GM21360 (cell line): ENCODE measurements at regions not wholly inside any gene's neighbourhood (a gene's known extent, or its start where the extent isn't known, plus 50 kb on each side); places are given as distances from the start of the nearest gene placed in this dataset.

Experiments
- ATAC-seq: cut with Tn5 transposase; IDR thresholded peaks from one replicate; pipeline ENCODE4 v1.9.1; 2021; ENCODE audit warnings: mild to moderate bottlenecking, moderate library complexity; ENCODE audit not compliant: unreplicated experiment

- no peak for ATAC-seq
These were observed 196.5 kb upstream of the PIK3C3 start for GRCh38 chr18:41758534-41758933.

- no peak for ATAC-seq
These were observed 198.9 kb upstream of the PIK3C3 start for GRCh38 chr18:41756141-41756540.

GRCh38 chr18:41754332-41754731, 200.7 kb upstream of the PIK3C3 start:
- ATAC-seq = no peak

DNA sequence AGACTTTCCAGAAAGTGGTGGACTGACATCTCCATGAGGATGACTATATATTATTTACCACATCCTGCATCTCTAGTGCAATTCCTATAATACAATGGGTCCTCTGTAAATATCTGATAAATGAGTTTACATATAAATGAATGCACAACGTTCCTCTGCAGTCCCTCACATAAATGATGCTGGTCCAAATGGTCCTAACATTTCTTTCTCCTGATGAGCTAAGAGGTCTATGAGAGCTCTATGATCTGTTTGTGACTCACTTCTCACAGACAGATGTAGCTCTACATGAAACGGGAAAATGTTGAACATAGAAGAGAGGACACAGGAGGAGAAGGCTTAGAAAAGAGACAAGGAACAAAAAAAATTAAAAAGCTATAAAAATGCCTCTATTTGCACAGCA, 201.2 kb upstream of the PIK3C3 start:
- no peak for ATAC-seq

DNA sequence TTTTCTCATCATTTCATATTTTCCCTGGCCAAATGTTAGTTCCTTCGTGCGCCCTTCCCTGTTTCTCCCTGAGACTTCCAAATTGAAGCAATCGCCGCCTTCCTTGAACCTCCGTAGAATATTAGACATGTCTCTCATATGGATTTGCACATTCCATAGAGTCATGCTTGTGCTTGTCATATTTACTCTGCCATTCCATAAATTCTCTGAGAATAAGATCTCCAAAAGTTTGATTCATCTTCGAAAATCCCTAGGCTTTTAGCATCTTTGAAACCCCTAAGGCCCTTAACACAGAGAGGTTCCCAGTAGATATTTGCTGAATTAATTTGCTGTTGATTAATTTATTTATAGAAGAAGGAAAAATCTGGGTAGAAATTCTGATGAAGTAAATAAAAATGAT, 202.2 kb upstream of the PIK3C3 start:
- ATAC-seq = no peak

- no peak for ATAC-seq
These were observed 203.4 kb upstream of the PIK3C3 start for GRCh38 chr18:41751652-41752051.

GRCh38 chr18:41751161-41751560, 203.9 kb upstream of the PIK3C3 start:
- ATAC-seq = no peak

DNA sequence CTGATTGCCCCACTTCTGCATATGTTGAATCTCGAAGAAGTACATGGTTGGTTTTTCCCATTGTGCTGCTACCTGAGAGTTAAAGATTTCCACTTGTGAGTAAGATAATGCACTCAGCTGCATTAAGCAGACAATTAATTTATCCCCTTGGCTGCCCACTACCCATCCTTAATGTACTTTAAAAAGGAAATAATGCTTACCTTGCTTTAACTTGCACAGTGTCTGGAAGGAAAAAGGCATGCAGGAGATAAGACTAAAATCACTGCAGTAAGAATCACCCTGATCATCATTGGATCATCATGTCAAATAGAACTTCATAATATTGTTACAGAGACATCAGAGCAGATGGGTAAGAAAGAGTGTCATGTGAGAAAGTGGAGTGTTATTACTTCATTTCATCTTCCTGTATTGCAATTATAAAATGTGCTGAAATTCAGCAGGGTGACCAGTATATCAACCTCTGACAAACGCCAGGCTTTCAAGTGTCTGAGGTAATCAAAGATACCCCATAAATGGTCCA, 207.3 kb upstream of the PIK3C3 start:
- ATAC-seq = no peak

- ATAC-seq = peak; percentile 73
These were observed 209.6 kb upstream of the PIK3C3 start for GRCh38 chr18:41745166-41746049.

DNA sequence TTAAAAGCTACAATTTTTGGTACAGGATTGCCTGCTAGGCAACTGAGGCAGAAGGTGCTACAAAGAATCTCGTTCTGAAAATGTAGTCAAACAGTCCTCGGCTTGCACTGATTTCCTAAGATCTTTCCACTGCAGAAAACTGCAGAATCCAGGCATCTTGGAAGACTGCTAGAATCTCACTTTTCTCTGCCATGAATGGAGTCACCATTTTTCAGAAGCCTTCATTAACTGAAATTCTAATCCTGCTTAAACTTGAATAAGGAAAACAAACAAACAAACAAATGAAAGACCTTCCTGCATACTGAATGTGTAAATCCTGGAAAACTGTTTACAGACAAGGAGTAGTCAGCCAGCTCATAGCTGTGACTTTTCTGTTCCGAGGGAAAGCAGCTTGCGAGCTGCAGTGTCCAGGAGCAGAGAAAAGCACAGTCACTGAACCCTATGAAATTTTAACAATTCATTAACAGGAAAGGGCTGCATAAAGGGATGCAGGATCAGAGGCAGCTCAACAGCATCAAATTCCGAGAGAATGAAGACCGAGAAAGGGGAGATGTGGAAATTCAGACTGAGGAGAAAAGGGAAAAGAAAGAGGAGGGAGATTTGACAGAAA, 210.5 kb upstream of the PIK3C3 start:
- ATAC-seq = no peak

- ATAC-seq = no peak
These were observed 217.8 kb upstream of the PIK3C3 start for GRCh38 chr18:41737218-41737617.

DNA sequence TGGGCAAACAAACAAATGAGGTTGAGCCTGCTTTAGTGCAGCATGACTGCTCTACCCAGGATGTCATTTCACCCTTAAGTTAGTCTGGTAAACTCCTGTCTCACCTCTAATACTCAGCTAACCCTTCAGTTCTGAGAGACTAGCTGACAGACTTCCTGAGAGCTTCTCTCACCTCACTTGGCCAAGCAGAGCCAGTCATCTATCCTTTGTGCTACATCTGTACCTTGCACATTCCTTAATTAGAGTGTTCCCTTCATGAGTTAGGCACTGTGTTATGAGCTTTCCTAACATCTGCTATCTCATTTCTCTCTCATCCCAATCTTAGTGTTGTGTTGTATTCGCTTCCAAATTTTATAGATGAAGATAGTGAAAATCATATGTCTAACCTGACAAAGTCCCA, 220.1 kb upstream of the PIK3C3 start:
- ATAC-seq = no peak

- no peak for ATAC-seq
These were observed 222.7 kb upstream of the PIK3C3 start for GRCh38 chr18:41732356-41732755.

- no peak for ATAC-seq
These were observed 223.2 kb upstream of the PIK3C3 start for GRCh38 chr18:41731884-41732283.

DNA sequence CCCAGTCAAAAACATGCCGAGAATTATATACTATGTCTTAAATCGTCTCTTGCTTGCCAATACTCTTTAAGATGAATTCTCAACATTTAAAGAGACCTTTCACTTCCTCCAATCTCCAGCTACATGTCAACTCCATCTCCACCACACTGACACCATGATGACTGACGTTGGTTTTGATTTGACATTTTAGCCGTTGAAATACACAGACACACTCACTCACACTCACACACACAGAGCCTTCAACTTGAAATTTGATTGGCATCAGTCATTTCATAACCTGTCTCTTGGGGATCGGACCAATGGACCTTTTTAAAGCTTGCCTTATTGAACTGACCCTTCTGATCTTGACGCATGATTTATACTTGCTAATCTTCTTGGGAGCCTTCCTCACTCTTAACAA, 230.8 kb upstream of the PIK3C3 start:
- no peak for ATAC-seq

DNA sequence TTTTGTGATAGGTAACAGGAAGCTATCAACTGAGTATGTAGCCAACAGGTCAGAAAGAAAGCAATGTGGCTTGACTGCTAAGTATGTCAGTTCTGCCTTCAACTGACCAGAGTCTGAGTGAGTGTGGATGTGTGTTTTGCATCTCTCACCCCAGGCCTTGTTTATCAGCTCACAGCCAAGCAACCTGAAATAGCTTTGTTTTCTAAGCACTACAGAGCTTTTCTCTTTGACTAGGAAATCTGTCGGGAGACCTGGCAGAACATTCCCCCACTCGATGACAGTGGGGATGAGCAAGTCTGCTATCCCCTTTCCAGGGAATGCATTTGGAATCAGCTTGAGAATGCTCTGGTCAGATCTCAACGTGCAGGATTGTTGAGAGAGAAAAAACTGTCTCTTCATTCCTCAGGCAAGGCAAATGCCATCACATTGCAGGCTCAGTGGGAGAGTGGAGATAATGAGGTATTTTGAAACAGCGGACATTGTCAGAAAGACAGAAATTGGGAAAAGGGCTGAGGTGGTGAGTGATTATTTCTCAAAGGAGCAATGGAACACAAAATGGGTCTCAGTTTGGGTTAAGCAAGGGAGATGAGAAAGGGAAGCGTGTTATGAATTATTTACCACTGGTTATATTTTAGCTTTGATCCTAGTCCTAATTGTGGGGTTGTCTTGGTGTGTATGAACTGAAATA, 233.8 kb upstream of the PIK3C3 start:
- ATAC-seq = no peak

GRCh38 chr18:41720226-41720625, 234.8 kb upstream of the PIK3C3 start:
- ATAC-seq = no peak

DNA sequence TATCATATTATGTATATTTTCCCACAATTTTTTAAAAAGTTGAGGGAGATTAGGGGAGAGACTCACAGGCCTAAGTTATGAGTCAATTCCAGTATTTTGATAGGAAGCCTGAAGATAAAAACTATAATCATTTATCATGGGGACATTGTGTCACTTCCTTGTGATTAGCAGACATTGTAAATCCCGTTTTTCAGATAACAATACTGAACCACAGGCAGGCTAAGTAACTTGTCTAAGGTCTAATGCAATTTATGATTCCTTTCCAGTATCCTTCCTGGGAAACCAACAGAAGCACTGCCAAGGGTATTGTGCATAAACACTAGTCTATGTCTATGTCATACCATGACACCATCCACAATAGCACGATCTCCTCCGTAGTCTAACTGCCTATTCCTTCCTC, 235.2 kb upstream of the PIK3C3 start:
- ATAC-seq = no peak

DNA sequence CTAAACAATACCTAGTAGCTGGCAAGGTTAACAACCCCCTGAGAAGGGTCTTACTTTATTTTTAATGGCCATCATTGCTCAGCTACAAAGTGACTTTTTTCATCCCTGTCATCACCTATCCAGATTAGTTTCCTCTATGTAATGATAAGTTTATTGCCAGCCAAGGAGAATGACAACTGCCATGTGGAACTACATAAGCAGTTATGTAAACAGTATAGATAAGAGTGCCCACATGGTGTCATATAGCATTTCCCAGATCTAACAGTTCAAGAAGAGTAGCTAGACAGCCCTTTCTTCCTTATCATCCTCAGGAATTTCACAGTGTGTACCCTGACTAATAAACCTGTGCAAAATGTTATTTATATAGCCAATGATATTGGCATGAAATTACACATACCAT, 240.2 kb upstream of the PIK3C3 start:
- ATAC-seq = no peak

DNA sequence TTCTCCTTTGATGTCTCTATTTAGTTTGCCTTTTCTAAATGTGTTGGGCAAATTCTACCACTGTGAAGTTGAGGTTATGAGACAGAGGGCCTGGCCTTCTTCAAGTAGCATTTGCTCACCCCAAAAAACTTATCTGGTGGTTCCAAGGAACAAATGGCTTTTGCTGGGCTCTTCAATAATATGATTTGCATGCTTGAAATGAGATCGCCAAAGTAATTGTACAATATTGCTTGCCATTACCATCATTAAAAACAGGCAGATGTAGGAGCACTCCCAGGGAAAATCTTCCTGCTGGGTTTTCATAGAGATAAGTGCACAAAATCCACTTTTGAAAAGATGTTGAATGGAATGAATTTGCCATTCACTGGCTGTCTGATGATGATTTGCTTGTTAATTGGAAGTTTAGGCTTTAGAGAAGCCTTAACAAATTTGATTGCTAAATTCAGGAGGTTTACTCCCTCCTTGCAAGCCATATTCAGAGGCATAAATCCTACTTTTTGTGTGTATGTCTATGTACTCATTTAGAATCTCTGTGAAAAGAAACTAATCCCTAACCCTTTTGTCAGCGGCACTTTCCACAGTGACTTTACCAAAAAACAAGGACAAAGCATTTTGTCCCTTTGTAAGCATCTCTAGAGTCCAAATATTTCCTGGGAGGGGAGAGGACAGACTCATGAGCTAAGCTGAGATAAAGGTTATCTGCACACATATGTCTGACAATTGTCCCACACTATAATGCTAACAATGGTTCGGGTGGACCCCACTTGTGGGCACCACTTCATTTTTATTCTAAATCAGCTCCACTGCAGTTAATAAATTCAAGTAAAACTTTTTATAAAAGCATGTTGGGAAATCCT, 240.8 kb upstream of the PIK3C3 start:
- ATAC-seq = no peak

GRCh38 chr18:41706301-41706700, 248.7 kb upstream of the PIK3C3 start:
- ATAC-seq = no peak
